Adipose tissue (tissue), 3 donors: ENCODE measurements at regions not wholly inside any gene's neighbourhood (a gene's known extent, or its start where the extent isn't known, plus 50 kb on each side); places are given as distances from the start of the nearest gene placed in this dataset.
"Not testable (repeated sequence)": the region's sequence is repeated elsewhere in the genome, so short reads cannot be mapped to it uniquely, and the experiment has no call there.

Experiments
- H3K27ac ChIP-seq: one replicate; pipeline ENCODE4 v1.5.1; 2013; ENCODE audit warnings: low read depth, low read length
- WGBS, 3 donors: extraction: QIAGEN DNeasy Blood & Tissue Kit; methylation state at CpG; one replicate each; pipeline ENCODE4 v1.1.7; 2013; 5-methylcytosine and 5-hydroxymethylcytosine counted together
- donor health status: healthy with polysubstance abuse.
- donor health status: Bipolar disorder and iron deficiency.
- donor health status: healthy.

DNA sequence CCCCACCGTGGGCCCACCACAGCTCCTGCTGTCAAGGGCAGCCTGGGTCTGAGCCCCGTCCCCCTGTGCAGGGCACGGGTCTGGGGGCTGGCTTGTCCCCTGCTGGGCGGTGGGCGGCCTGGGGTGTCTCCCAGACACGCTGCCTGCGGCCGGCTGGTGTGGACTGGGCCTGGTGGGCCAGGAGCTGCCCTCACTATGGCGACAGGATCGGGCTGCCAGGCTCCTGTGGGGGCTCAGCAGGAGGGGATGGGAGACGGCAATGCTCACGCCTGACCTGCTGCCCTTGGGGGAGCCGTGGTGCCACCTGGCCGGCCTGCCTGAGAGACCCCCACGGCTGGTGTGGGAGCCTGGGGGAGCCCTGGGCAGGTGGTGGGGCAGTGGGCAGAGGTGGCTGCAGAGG is 156.1 kb downstream of the TMEM121 start:
- WGBS, 3 donors = 73 to 86% (median 83%) methylated on average over 2 to 5 of the region's 15 CpGs
- not testable (repeated sequence) for H3K27ac ChIP-seq

DNA sequence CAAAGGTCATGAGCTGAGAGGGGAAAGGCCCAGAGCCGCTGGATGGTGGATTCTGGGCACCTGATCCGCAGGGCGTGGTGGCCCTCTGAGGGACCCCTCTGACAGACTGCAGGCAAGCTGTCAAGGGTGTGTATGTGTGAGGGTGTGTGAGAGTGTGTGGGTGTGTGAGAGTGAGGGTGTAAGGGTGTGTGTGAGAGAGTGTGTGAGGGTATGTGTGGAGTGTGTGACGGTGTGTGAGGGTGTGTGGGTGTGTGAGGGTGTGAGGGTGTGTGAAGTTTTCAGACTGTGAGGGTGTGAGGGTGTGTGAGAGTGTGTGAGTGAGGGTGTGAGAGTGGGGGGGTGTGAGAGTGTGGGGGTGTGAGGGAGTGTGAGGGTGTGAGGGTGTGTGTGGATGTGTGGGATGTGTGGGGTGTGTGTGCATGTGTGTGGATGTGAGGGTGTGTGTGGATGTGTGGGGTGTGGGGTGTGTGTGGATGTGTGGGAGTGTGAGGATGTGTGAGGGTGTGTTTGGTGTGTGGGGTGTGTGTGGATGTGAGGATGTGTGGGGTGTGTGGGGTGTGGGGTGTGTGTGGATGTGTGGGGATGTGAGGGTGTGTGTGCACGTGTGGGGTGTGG is 156.7 kb downstream of the TMEM121 start:
- H3K27ac ChIP-seq = no peak overlapping the region
- WGBS, 3 donors = 71 to 91% (median 89%) methylated on average over 4 to 5 of the region's 5 CpGs

DNA sequence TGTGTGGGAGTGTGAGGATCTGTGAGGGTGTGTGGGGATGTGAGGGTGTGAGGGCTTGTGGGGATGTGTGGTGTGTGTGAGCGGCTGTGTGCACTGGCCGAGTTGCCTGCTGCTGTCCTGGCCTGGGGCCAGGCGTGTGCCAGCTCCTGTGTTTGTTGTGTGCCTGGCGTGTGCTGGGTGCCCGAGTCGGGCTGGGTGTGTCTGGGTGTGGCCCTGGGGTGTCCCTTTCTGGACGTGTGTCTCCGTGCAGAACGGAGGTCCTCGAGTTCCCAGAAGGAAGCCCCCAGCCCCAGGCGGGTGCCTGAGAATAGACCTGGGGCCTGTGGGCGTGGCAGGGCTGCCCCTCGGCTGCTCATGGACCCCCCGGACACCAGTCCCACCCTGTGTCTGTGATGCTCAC is 157.7 kb downstream of the TMEM121 start:
- 60 to 80% (median 78%) methylated on average over 10 to 14 of the region's 14 CpGs for WGBS, 3 donors

GRCh38 chr14:105684597-105684996 is 158.2 kb downstream of the TMEM121 start:
- WGBS, 3 donors = 74 to 93% (median 89%) methylated on average over 5 to 6 of the region's 8 CpGs
- not testable (repeated sequence) for H3K27ac ChIP-seq

More for the DNA sequence above, 157.7 kb downstream of the TMEM121 start:
- not testable (repeated sequence) for H3K27ac ChIP-seq

DNA sequence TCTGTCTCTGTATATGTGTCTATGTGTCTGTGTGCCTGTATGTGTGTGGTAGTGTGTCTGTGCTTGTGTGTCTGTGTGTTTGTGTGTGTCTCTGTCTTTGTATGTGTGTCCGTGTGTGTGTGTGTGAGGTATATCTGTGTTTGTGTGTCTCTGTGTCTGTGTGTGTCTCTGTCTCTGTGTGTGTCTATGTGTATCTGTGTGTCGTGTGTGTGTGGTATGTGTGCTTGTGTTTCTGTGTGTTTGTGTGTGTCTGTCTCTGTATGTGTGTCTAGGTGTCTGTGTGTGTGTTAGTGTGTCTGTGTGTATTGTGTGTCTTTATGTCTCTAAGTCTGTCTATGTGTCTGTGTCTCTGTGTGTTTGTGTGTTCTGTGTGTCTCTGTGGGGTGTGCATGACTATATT is 158.6 kb downstream of the TMEM121 start:
- H3K27ac ChIP-seq = no peak overlapping the region
- WGBS, 3 donors = 74 to 96% (median 87%) methylated on average over 2 of the region's 2 CpGs

DNA sequence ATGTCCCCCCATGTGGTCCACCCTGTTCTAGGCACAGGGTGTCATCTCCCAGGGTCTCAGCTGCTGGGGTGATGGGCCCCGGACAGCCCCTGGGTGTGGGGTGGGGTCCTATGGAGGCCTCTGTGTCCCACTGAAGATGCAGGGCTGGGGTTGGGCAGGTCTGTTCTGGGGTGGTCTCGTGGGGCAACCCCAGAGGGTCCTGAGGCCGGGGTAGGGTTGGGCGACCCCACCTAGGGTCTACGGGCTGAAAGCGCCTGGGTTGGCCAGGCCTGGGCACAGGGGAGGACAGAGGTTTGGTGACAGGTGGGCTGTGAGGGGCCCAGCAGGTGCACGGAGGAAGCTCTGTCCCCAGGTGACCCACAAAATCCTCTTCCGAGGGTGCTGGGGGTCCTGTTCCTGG is 159.2 kb downstream of the TMEM121 start:
- not testable (repeated sequence) for H3K27ac ChIP-seq
- 63 to 71% (median 64%) methylated on average over 4 to 5 of the region's 8 CpGs for WGBS, 3 donors

GRCh38 chr14:105686050-105686449 is 159.7 kb downstream of the TMEM121 start:
- no CpG with 5 or more reads among the region's 7 CpGs for WGBS, 3 donors
- not testable (repeated sequence) for H3K27ac ChIP-seq

DNA sequence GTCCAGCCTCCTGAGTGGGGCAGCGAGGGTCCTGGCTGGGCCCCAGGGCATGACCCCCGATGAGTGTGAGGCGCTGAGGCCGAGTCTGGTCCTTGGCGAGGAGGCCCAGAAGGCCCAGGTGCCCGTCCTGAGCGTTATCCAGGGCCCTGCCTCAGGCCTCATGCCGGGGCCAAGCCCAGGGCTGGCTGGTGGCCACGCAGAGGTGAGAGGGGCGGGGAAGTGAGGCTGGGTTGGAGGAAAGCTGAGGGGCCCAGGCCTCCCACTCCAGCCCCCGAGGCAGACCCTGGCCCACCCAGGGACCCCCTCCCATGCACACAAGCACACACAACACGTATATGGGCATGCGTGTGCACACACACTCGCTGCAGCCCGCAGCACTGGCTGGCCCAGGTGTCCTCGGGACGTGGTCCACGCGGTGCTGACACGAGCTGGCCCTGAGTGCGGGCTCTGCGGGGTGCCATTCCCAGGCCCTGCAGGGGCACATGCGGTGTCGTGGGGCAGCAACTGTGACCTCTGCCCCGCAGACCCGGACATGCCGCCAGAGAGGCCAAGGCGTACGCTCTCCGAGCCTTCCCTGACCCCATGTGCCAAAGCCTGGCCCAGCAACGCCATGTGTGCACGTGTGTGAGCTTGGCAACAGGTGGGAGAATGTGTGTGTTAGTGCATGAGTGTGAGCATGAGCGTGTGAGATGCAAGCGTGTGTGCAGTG is 160.2 kb downstream of the TMEM121 start:
- H3K27ac ChIP-seq = not testable (repeated sequence)
- WGBS, 3 donors = 85 to 93% (median 86%) methylated on average over 12 to 22 of the region's 34 CpGs

DNA sequence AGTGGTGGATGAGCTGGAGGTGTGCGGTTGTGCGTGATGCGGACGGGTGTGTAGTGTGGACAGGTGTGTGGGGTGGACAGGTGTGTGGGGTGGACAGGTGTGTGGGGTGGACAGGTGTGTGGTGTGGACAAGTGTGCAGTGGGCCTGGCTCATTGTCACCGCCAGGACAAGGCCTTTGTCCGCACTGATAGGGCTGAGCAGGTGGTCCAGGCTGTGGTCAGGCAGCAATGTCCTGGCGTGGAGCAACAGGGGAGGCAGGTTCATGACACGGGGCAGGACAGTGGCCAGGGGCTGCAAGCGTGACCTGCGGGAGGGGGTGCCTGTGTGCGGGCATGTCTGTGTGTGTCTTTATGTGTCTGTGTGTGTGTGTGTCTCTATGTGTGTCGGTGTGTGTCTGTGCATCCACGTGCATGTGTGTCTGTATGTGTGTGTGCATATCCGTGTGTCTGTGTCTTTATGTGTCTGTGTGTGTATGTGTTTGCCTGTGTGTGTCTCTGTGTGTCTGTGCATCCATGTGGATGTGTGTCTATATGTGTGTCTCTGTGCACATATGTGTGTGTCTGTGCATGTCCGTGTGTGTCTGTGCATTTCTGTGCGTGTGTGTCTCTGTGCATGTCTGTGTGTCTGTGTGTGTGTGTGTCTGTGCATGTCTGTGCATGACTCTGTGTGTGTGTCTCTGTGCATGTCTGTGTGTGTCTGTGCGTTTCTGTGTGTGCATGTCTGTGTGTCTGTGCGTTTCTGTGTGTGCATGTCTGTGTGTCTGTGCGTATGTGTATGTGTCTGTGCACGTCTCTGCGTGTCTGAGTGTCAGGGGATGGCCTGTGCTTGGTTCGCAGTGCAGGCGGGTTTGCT is 161.0 kb downstream of the TMEM121 start:
- 81 to 83% (median 81%) methylated on average over 22 to 23 of the region's 23 CpGs for WGBS, 3 donors
- H3K27ac ChIP-seq = not testable (repeated sequence)

- 56 to 72% (median 59%) methylated on average over 10 to 11 of the region's 11 CpGs for WGBS, 3 donors
- not testable (repeated sequence) for H3K27ac ChIP-seq
Observed at GRCh38 chr14:105688023-105688351, 161.6 kb downstream of the TMEM121 start.

- 76 to 99% (median 82%) methylated on average over 2 to 4 of the region's 4 CpGs for whole genome bisulfite sequencing, 3 donors
- H3K27ac ChIP-seq = not testable (repeated sequence)
Observed at GRCh38 chr14:105688664-105689221, 162.4 kb downstream of the TMEM121 start.

DNA sequence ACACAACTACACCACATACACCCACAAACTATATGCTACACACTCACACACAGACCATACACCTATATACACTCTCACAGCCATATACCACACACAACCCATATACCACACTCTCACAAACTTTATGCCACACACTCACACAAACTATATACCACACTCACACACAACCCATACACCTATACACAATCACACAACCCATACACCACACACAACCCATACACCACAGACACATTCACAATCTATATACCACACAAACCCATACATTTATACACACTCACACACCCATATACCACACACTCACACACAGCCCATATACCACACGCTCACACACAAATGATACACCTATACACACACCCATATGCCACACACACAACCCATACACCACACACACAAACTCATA is 163.3 kb downstream of the TMEM121 start:
- H3K27ac ChIP-seq = no peak overlapping the region
- 88 to 100% (median 96%) methylated on average over 1 of the region's 1 CpG for WGBS, 3 donors

GRCh38 chr14:105690671-105691070 is 164.3 kb downstream of the TMEM121 start:
- 78 to 95% (median 90%) methylated on average over 3 of the region's 3 CpGs for WGBS, 3 donors
- H3K27ac ChIP-seq = no peak overlapping the region

DNA sequence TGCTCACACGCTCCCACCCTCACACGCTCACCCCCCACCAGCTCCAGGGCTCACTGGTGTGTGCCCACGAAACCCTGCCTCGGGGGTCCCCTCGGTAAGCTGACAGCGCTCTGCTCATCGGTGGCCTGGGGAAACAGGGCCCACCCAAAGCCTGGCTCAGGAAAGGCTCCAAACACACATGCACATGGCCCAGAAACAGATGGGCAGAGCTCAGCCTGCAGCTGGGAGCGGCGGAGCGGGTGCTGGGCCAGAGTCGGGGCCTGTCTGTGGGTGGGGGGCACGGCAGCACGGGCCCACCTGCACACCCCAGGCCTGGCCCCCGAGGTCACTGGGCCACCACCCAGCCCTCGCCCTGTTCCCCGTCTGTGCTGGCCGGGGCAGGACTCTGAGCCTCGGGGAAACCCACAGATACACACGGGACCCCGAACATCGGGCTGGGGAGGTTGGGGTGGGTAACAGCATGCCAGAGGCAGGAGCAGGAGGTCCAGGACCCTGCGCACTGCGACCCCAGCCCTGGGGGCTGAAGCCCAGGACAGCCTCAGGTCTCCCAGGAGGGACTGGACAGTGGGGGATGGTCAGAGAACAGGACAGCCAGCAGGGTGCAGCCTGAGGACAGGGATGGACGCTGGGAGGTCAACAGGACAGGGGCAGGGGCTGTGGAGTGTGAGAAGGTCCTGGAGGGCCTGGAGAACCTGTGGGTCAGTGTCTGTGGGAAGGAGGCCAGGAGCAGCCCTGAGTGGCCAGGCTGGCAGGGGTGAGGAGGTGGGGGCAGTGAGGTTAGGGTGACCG is 165.1 kb downstream of the TMEM121 start:
- WGBS, 3 donors = 83 to 92% (median 90%) methylated on average over 23 to 24 of the region's 25 CpGs
- H3K27ac ChIP-seq = not testable (repeated sequence)

DNA sequence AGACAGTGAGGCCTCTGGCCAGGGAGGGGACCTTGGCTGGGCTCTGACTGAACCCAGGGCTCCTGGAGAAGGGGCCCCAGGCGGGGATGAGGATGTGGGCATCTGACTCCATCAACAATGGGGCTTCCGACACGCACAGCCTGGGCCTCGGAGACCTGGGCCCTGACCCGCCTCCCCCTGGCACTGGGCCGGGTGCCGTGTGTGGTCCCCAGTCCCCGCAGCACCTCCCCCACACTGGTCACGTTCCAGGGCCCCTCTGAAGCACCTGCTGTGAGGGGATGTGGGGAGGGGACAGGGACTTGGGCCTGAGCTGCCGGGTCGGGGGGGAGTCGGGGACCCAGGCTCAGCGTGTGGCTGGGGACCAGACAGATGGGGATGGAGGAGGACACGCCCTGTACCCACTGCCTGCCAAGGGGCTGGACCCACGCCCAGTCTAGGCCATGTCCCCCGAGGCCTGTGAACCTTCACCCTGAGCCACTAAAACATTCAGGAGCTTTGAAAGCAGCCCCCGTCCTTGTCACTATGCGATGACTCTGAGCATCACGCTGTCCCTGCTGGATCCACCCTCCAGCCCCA is 165.8 kb downstream of the TMEM121 start:
- H3K27ac ChIP-seq = not testable (repeated sequence)

GRCh38 chr14:105694961-105695360 is 168.6 kb downstream of the TMEM121 start:
- 89 to 91% (median 89%) methylated on average over 2 of the region's 2 CpGs for WGBS, 3 donors
- no peak overlapping the region for H3K27ac ChIP-seq

More for the DNA sequence above, 165.8 kb downstream of the TMEM121 start:
- WGBS, 3 donors = 44% methylated on average over 3 of the region's 19 CpGs; no CpG with 5 or more reads in 2 of the 3 donors

- H3K27ac ChIP-seq = not testable (repeated sequence)
- WGBS, 3 donors = 40% methylated on average over 1 of the region's 11 CpGs; no CpG with 5 or more reads in 2 of the 3 donors
Observed at GRCh38 chr14:105696388-105696787, 170.0 kb downstream of the TMEM121 start.

DNA sequence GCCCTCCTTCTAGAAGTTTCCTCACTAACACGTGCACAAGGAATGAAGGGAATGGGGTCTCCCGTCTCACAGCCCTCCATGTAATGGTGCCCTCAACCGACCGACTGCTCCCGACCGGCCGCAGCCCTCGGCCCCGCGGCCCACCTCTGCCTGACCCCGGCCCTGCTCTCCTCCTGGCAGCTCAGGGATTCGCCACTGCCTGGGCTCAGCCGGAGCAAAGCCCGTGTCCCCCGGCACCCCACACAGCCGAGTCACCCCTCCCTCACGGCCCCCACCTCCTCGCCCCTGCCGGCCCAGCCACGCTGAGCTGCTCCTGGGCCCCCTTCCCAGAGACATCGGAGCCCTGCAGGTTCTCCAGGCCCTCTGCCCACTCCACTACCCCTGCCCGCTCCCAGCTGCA is 171.0 kb downstream of the TMEM121 start:
- not testable (repeated sequence) for H3K27ac ChIP-seq
- 78 to 96% (median 94%) methylated on average over 16 to 20 of the region's 22 CpGs for WGBS, 3 donors
